OCI-LY1 (cell line): ENCODE measurements at regions not wholly inside any gene's neighbourhood (a gene's known extent, or its start where the extent isn't known, plus 50 kb on each side); places are given as distances from the start of the nearest gene placed in this dataset.

Source experiments
- CTCF ChIP-seq: fragments of 200-600 bp; sonication (generic), shearing (Covaris generic); IDR thresholded peaks from 2 replicates; pipeline ENCODE4 v1.5.1; 2017; ENCODE audit warnings: mild to moderate bottlenecking, antibody characterized with exemption, low read length, moderate library complexity, mixed read lengths
- EZH2 ChIP-seq: fragments of 200-600 bp; sonication (generic), shearing (Covaris generic); IDR thresholded peaks from 2 replicates; pipeline ENCODE4 v1.8.0; 2017; ENCODE audit warnings: borderline replicate concordance, mixed run types, mild to moderate bottlenecking, antibody characterized with exemption, low read length, moderate library complexity, mixed read lengths

- TF ChIP-seq CTCF (no peak), EZH2 (no peak)
Observed at GRCh38 chr1:228862542-228863505, 127.5 kb downstream of the RHOU start.
